NCI-H2029 (cell line): ENCODE measurements at regions not wholly inside any gene's neighbourhood (a gene's known extent, or its start where the extent isn't known, plus 50 kb on each side); places are given as distances from the start of the nearest gene placed in this dataset.

Source experiments
- DNase-seq: peaks from one replicate; lab custom pipeline; 2025; lab: John Stamatoyannopoulos, UW

- DNase-seq = no peak
Observed at GRCh38 chr14:65281991-65282895, 130.3 kb upstream of the FUT8 start.

GRCh38 chr14:65282896-65283253, 129.7 kb upstream of the FUT8 start:
- DNase-seq = no peak

GRCh38 chr14:65286443-65286842, 126.1 kb upstream of the FUT8 start:
- no peak for DNase-seq

DNA sequence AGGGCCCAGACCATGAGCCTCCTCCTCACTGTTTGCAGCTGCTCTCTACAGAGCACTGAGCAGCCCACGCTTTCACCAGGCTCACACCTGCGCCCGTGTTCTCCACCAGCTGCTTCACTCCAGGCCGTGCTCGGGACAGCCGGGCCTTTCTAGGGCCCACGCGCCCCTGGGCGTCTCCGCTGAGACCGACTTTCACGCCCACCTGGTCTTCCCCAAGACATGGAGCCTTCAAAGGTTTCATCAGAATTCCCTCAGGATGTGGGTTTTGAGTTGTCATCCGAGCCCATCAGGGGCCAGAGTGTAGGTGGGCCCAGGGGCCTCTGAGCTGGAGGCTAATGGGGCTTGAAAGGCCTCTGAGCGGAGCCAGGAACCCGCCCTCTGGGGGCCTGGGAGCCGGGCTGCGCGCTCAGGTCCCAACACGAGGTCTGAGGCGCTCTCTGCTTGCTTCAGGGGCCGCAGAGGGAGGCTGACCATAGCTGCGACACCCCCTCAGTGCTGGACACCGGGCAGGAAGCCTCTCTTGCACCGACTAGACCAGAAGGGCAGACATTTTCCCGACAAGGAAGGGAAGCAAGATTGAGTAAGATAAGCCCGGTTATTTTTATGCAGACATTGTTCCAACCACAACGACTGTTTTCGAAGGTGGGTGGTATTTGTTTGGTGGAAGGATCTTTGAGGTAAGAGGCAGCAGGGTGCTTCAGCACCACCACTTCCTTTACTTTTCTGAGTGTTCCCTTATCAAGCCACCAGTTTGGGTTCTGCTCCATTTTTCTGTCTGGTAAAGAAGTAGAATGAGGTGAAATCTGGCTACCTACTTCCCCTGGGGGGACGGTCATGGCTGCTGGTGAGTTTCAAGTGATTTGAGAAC, 125.0 kb upstream of the FUT8 start:
- DNase-seq = no peak

DNA sequence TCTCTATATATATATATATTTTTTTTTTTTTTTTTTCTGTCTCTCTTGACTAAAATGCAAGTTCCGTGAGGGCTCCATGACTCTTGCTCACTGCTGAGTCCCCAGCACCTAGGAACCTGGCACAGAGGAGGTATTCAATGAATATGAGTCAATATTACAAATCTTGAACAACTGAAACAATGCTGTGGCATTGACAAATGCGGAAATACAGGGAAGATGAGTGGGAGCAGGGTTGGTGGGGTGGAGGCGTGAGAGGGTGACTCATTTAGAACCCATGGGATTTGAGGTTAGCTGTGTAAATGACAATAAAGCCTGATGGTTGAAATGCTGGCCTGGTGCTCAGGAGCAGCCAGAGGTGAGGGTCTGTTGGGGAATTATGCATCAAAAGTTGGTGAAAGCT, 121.7 kb upstream of the FUT8 start:
- no peak for DNase-seq

DNA sequence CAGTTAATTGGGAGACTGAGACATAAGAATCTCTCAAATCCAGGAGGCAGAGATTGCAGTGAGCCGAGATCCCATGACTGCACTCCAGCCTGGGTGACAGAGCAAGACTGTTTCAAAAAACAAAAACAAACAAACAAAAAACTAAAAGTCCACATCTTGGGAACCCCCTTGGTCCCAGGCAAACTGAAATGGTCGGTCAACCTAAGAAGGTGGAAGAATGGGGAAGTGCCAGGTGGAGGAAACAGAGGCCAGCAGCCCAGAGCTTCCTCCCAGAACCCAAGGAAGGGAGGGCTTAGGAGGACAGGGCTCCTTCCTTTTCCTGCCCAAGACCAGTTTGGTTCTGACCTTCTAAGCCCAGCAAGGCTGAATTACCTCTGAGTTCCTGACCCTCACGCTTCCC, 121.0 kb upstream of the FUT8 start:
- DNase-seq = no peak

- DNase-seq = no peak
Observed at GRCh38 chr14:65294816-65295215, 117.7 kb upstream of the FUT8 start.

DNA sequence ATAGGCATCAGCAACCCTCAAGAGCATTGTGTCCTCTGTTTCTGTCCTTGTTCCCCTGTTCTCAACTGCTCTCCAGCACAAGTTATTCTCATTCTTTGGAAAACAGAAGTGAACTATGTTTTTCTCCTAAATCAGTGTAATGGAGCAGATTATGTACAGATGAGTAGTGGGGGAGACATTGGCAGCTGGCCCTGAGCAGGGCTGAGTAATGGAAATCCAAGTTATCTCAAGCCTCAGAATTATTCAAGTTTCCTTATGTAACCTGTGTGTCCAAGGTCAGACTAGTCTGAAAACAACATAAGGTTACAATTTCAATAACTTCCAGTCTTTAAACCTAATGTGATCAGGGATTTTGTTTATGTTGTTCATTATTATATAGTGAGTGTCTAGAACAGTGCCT, 116.1 kb upstream of the FUT8 start:
- no peak for DNase-seq

GRCh38 chr14:65296876-65297275, 115.7 kb upstream of the FUT8 start:
- no peak for DNase-seq

DNA sequence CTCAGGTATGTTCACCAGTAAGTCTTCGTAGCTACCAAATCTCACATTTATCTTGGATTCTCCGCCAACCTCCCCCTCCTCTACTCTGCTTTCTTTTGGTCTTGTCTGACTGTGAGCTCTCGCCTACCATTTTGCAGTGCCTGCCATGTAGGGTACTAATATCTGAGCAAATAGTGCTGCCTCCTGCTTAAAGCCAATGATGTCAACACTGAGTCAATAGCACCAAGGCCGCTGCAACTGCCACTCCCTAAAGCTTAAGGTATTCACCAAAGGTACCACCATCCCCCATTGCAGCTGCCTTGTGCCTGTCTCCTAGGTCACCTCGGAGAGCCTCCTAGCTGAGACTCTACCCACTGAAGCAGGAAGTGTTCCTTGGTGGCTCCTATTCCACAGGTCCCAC, 114.8 kb upstream of the FUT8 start:
- DNase-seq = peak; percentile 42

DNA sequence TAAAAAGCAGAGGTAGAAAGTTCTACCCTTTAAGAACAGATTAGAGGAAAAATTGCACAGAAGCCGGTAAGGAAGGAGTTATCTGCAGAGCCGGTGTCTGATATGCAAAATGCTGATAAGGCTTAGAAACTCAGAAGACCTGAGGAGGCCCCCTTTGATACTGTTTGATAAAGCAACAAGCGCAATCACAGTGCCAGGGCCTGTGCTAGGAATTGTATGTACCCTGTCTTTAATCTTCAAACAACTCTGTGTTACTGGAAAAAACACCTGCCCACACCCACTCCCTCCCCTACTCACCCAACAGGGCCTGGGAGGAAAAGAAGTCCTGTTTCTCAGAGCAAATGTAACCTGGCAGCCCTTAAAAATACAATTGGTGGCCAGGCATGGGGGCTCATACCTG, 112.7 kb upstream of the FUT8 start:
- DNase-seq = no peak

DNA sequence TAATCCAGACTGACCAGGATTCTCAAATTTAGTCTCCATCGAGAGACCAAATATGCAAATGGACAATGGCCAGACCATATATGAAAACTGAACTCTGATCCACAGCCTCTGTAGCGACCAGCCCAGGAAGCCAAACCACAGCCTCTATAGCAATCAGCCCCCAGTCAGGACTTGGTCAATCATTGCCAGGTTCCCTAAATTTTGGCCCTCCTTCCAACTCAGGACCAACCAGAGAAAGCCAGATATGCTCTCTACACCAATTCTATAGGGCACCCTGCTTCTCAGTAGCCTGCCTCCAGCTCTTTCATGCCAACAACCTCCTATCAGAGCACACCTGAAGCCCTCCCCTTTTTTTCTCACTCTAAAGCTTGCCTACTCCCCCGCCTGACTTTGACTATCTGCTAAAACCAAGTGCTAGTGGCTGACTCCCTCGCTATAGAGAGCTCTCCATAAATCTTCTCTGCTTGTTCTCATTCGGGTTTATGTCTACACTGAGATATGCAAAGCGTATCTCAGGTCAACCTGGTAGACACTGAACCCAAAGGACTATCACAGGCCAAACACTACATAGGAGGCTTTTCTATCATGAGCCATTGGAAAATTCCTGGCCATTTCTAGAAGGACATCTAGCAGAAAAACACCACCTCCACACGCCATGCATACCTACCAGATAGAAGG, 110.5 kb upstream of the FUT8 start:
- DNase-seq = no peak

DNA sequence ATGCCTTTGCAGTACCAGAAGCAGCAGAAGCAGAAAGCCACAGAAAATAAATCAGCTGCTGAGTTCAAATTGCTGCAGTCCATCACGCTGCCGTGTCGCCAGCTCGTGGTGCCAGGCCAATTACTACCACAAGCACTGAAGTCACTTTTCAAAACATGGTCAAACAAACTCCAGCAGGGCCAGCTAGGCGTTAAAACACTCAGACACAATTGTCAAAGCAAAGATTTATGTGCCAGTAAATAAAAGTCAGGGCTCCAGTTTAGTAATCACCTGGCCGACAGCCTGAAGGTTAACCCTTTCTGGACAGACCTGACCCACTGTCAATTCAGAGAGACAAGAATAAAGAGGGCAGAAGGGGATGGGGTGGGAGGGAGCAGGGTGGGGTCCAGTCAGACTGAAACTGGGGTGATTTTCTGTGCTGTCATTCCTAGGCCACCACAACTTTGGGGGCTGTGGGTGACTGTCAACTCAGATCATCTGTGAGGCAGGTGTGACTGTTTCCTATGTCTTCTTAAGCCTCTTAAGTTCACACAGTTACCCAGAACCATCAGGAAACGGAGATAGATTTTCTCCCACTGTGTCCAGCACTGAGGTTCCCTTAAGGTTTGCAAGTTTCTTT, 109.8 kb upstream of the FUT8 start:
- DNase-seq = peak; percentile 38

- no peak for DNase-seq
Observed at GRCh38 chr14:65303190-65303898, 109.2 kb upstream of the FUT8 start.

DNA sequence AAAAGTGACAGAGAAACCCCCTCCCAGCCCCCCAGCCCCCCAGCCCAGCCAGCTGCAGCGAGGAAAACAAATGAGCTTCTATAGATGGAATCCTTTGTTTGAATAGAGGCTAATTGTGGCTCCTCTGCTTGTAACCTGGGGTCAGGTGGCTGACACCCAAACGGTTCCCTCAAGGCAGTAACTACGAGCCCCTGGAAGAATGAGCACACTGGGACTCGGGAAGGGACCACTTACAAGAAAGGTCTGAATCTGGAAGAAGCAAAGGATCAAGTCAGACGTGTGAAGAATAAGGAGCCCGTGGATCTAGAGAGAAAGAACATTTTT, 108.7 kb upstream of the FUT8 start:
- DNase-seq = no peak

- DNase-seq = no peak
Observed at GRCh38 chr14:65304239-65304638, 108.3 kb upstream of the FUT8 start.

DNA sequence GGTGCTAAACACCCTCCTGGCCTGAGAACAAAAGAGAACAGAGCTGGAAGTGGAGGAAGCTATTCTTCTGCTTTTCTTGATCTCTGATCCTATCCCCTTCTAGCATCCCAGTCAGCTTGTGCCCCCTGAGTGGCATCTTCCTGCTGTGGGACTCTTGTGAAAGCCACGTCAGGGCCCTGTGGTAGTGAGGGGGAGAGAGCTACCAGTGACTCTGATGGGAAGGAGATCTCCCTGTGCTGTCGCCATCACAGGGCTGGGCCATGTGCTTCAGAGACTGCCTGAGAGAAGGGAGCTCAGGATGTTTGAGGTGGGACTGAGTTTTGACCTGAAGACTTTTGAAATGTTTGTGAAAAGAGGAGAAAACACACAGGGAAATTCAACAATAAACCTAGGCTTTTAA, 107.6 kb upstream of the FUT8 start:
- DNase-seq = no peak

DNA sequence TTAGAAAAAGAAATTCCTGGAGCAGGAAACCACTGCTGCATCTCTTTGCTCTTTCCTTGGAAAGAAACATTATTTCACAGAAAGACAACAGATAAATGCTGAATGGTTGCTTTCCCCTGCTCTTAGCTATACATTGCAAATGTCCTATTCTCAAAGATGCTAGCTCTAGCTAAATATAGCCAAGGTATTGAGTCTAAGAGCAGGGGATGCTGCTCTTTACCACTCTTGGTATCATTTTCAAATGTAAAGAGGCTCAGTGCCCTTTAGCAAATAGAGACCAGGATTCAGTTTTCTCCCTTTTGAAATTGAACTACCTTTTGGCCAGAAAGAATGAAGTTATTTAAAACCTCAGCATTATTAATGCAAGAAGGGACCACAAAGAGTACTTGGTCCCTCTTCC, 104.0 kb upstream of the FUT8 start:
- DNase-seq = no peak

DNA sequence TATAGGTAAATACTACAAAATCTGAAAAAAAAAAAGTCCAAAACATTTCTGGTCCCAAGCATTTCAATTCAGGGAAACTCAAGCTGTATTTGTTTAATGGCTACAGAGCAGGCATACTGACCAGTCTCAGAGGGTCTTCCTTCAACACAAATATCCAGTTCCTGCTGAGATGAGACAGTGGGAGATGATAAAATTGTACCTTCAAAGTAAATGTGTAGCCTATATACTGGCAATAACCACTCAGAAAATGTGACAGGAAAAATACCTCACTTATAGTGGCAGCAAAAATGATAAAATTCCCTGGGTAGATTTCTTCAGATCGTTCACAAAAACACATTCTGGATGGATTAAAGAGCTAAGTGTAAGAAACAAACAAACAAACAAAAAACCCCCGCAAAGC, 102.0 kb upstream of the FUT8 start:
- DNase-seq = no peak

- DNase-seq = no peak
Observed at GRCh38 chr14:65312859-65313258, 99.7 kb upstream of the FUT8 start.

- no peak for DNase-seq
Observed at GRCh38 chr14:65318636-65319506, 93.7 kb upstream of the FUT8 start.
